Posterior vena cava (tissue), 2 donors: ENCODE measurements at regions not wholly inside any gene's neighbourhood (a gene's known extent, or its start where the extent isn't known, plus 50 kb on each side); places are given as distances from the start of the nearest gene placed in this dataset.
"Not testable (repeated sequence)": the region's sequence is repeated elsewhere in the genome, so short reads cannot be mapped to it uniquely, and the experiment has no call there.

Source experiments
- DNase-seq: peaks from one replicate; pipeline ENCODE4 v3.0.0-alpha.2; 2020; ENCODE audit warnings: low spot score
- intact Hi-C, 2 donors: fragments of 100-400 bp; cut with DNase I; formaldehyde crosslinking; loops; one replicate each; pipeline versions ENCODE4 v1.14.1 to v1.14.2; 2022 to 2023
- donor health status: DM: yes; HTN: yes; CAD: no.
- donor health status: DM: yes; HTN: yes; CAD: no.

GRCh38 chr3:13766128-13766527 lies 113.7 kb downstream of the WNT7A start:
- intact Hi-C loops = loop anchor here in 1 of 2 donors (2.0 kb wide), 1 partner anchor 23 kb away; no protein-coding TSS in a partner anchor
- DNase-seq = no peak

- DNase-seq = peak; percentile 48
- intact Hi-C loops = no loop called here
These were observed 115.7 kb downstream of the WNT7A start for GRCh38 chr3:13764161-13764560.

GRCh38 chr3:13762906-13763305 lies 117.0 kb downstream of the WNT7A start:
- intact Hi-C loops = no loop called here
- no peak for DNase-seq

- intact Hi-C loops = no loop called here
- DNase-seq = no peak
These were observed 129.1 kb downstream of the WNT7A start for GRCh38 chr3:13750731-13751130.

- intact Hi-C loops = no loop called here
These were observed 129.7 kb downstream of the WNT7A start for GRCh38 chr3:13750215-13750614.

GRCh38 chr3:13749063-13749764 lies 130.7 kb downstream of the WNT7A start:
- intact Hi-C loops = no loop called here
- DNase-seq = no peak

More at GRCh38 chr3:13750215-13750614, 129.7 kb downstream of the WNT7A start:
- DNase-seq = no peak

- DNase-seq = no peak
- intact Hi-C loops = no loop called here
These were observed 131.5 kb downstream of the WNT7A start for GRCh38 chr3:13748276-13748879.

GRCh38 chr3:13747627-13748026 lies 132.2 kb downstream of the WNT7A start:
- intact Hi-C loops = no loop called here
- DNase-seq = no peak

GRCh38 chr3:13746385-13746784 lies 133.5 kb downstream of the WNT7A start:
- no peak for DNase-seq
- intact Hi-C loops = no loop called here

GRCh38 chr3:13745636-13746035 lies 134.2 kb downstream of the WNT7A start:
- no peak for DNase-seq
- intact Hi-C loops = no loop called here

- intact Hi-C loops = no loop called here
- DNase-seq = no peak
These were observed 139.1 kb downstream of the WNT7A start for GRCh38 chr3:13740795-13741194.

GRCh38 chr3:13733726-13734125 lies 146.1 kb downstream of the WNT7A start:
- intact Hi-C loops, DNase-seq: not testable (repeated sequence)

- intact Hi-C loops = no loop called here
- no peak for DNase-seq
These were observed 151.4 kb downstream of the WNT7A start for GRCh38 chr3:13728487-13728886.

GRCh38 chr3:13727890-13728289 lies 152.0 kb downstream of the WNT7A start:
- intact Hi-C loops = no loop called here

GRCh38 chr3:13723676-13724207 lies 156.1 kb downstream of the WNT7A start:
- intact Hi-C loops = no loop called here
- no peak for DNase-seq

More at GRCh38 chr3:13727890-13728289, 152.0 kb downstream of the WNT7A start:
- DNase-seq = no peak

- intact Hi-C loops = no loop called here
- DNase-seq = no peak
These were observed 157.7 kb downstream of the WNT7A start for GRCh38 chr3:13722178-13722577.

- DNase-seq = peak; percentile 45
These were observed 161.4 kb downstream of the WNT7A start for GRCh38 chr3:13718436-13718835.

GRCh38 chr3:13718000-13718399 lies 161.9 kb downstream of the WNT7A start:
- DNase-seq = peak; percentile 10
- intact Hi-C loops = no loop called here

More at GRCh38 chr3:13718436-13718835, 161.4 kb downstream of the WNT7A start:
- intact Hi-C loops = no loop called here

GRCh38 chr3:13717222-13717895 lies 162.5 kb downstream of the WNT7A start:
- intact Hi-C loops = no loop called here
- peak; percentile 12 for DNase-seq

- peak; percentile 28 for DNase-seq
- intact Hi-C loops = no loop called here
These were observed 163.2 kb downstream of the WNT7A start for GRCh38 chr3:13716540-13717221.
